ENCODE measurements at regions not wholly inside any gene's neighbourhood (a gene's known extent, or its start where the extent isn't known, plus 50 kb on each side); places are given as distances from the start of the nearest gene placed in this dataset.

- no peak overlapping the region for H3K4me3 ChIP-seq (ENCODE audit: low read depth, low read length)
- TF ChIP-seq, protein P1, sequence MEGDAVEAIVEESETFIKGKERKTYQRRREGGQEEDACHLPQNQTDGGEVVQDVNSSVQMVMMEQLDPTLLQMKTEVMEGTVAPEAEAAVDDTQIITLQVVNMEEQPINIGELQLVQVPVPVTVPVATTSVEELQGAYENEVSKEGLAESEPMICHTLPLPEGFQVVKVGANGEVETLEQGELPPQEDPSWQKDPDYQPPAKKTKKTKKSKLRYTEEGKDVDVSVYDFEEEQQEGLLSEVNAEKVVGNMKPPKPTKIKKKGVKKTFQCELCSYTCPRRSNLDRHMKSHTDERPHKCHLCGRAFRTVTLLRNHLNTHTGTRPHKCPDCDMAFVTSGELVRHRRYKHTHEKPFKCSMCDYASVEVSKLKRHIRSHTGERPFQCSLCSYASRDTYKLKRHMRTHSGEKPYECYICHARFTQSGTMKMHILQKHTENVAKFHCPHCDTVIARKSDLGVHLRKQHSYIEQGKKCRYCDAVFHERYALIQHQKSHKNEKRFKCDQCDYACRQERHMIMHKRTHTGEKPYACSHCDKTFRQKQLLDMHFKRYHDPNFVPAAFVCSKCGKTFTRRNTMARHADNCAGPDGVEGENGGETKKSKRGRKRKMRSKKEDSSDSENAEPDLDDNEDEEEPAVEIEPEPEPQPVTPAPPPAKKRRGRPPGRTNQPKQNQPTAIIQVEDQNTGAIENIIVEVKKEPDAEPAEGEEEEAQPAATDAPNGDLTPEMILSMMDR (IDR thresholded peaks at IDR 0.05; ENCODE audit: borderline replicate concordance, insufficient read depth, low read depth, low read length) = no peak
Measured at GRCh38 chr6:71410681-71411080, 122.1 kb downstream of the OGFRL1 start.

- H3K4me3 ChIP-seq (ENCODE audit: low read depth, low read length) = no peak overlapping the region
- TF ChIP-seq, protein P1 (IDR thresholded peaks at IDR 0.05; ENCODE audit: borderline replicate concordance, insufficient read depth, low read depth, low read length) = no peak
Measured at GRCh38 chr6:71411882-71412281, 123.3 kb downstream of the OGFRL1 start.

GRCh38 chr6:71412559-71413140, 124.0 kb downstream of the OGFRL1 start:
- TF ChIP-seq, protein P1 (IDR thresholded peaks at IDR 0.05; ENCODE audit: borderline replicate concordance, insufficient read depth, low read depth, low read length) = no peak
- no peak overlapping the region for H3K4me3 ChIP-seq (ENCODE audit: low read depth, low read length)

DNA sequence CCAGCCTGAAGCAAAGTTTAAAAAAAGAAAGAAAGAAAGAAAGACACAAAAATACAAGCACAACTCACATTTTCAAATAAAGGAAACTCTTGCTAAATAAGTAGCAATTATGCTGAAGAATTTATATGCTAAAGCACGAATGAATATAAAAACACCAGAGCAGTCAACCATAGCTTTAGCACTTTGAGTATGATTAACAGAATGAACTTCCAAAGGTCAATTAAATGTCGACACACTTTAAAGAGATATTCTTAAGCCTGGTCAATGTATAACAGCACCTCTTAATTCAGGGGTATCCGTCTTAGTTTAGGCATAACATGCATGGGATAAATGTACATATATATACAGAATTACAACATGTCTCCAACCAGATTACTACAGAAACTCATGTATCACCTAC, 125.9 kb downstream of the OGFRL1 start:
- H3K4me3 ChIP-seq (ENCODE audit: low read depth, low read length) = no peak overlapping the region

DNA sequence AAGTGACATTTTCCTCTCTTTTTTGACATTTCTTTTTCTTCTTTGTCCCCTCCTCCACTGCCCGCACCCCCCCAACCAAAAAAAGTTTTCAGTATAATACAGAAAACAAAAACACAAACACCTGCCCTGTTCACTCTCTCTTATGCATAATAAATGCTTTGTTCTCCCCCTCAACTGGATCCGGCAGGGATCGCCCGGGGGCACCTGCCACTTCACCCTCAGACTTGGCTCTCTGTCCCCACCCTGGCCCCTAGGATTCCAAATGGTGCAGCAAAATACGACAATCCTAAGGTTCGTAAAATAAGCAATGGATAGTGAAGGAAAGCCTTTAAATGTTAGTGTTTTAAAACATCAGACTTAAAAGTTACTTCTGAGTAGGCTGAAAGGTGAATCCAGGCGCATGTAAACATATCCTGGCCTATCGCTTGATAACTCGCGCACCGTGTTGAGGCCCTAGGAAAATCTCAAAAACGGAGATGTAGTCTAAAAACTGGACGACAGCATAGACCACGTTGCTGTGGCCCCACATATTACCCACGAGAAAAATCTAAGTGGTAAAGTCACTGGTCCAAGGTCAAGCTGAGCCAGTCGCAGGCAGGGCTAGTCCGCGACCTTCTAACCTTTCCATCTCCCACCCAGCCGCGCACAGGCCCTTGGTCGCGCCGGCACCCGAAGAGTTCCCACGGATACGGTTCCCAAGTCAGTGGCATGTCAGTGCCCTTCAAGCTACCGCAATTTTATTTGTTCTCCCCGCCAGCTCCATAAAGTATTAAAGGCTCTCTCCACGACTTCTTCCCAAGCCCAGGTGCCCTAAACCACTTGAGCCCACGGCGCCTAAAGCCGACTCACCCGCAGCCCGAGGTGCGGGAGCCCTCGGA, 130.8 kb downstream of the OGFRL1 start:
- no peak overlapping the region for H3K4me3 ChIP-seq (ENCODE audit: low read depth, low read length)

More for the DNA sequence above, 125.9 kb downstream of the OGFRL1 start:
- TF ChIP-seq, protein P1 (IDR thresholded peaks at IDR 0.05; ENCODE audit: borderline replicate concordance, insufficient read depth, low read depth, low read length) = no peak

GRCh38 chr6:71420095-71420692, 131.6 kb downstream of the OGFRL1 start:
- TF ChIP-seq, protein P1 (IDR thresholded peaks at IDR 0.05; ENCODE audit: borderline replicate concordance, insufficient read depth, low read depth, low read length) = no peak

More for the DNA sequence above, 130.8 kb downstream of the OGFRL1 start:
- TF ChIP-seq, protein P1 (IDR thresholded peaks at IDR 0.05; ENCODE audit: borderline replicate concordance, insufficient read depth, low read depth, low read length) = no peak

More at GRCh38 chr6:71420095-71420692, 131.6 kb downstream of the OGFRL1 start:
- no peak overlapping the region for H3K4me3 ChIP-seq (ENCODE audit: low read depth, low read length)

Measured in GM12875 (cell line).